ENCODE measurements at regions not wholly inside any gene's neighbourhood (a gene's known extent, or its start where the extent isn't known, plus 50 kb on each side); places are given as distances from the start of the nearest gene placed in this dataset.

DNA sequence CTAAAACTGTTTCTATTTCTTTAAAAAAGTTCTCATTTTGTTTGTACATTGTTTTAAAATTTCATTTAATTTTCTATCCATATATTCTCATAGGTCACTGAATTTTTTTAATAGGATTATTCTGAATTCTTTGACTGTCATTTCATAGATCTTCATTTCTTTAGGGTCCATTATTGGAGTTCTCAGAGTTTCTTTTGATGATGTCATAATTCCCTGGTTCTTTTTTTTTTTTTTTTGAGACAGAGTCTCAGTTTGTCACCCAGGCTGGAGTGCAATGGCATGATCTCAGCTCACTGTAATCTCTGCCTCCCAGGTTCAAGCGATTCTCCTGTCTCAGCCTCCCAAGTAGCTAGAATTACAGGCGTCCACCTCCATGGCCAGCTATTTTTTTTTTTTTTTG lies 89.9 kb downstream of the DMRT2 start:
- TF ChIP-seq MYC (IDR thresholded peaks at IDR 0.05; ENCODE audit: low read depth, low read length) (no peak), POLR2A (IDR thresholded peaks at IDR 0.05; ENCODE audit: extremely low read depth, insufficient read length) (no peak)
- no peak overlapping the region for H3K4me3 ChIP-seq (ENCODE audit: low read depth, low read length)
- no peak for DNase-seq (ENCODE audit: low read depth)

DNA sequence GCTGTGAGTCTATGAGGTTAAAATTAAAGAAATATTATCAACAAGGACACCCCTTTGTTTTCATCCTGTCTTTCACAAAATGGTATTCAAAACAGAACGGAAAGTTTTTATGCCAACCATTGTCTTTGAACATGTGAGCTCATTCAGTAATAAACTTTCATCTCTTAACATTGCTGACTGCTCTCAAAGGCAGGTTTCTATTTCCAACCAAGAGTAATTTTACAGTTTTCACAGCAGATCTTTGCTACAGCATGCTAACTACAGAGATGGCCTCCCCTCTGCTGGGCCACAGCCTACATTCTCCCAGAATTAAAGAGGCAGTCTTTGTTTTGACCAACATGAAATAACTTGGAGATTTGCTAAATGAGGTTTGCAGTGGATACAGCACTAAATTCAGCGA lies 101.5 kb downstream of the DMRT2 start:
- no peak for DNase-seq (ENCODE audit: low read depth)
- TF ChIP-seq MYC (IDR thresholded peaks at IDR 0.05; ENCODE audit: low read depth, low read length) (no peak), POLR2A (IDR thresholded peaks at IDR 0.05; ENCODE audit: extremely low read depth, insufficient read length) (no peak), CTCF (IDR thresholded peaks at IDR 0.05; ENCODE audit: low read depth, low read length) (no peak), MAX (IDR thresholded peaks at IDR 0.05; ENCODE audit: low read depth, low read length) (no peak)
- H3K4me3 ChIP-seq (ENCODE audit: low read depth, low read length), result no peak overlapping the region

DNA sequence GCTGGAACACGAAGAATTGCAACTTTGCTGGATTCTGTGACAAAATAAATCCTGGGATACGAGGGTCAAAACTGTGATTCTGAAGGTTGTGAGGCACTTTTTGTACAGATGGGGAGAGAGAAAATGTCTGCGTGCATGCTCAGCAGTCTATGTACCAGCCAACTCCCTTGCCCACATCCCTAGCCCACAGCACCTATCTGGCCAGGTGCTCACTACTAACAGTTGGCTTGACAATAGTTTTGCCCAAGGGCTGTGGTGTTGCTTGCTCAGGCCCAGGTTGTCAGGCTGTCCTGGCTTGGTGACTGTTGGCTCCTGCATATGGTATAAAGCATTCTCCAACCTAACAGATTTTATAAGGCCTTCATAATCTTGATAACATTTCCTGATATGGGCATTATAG lies 102.0 kb downstream of the DMRT2 start:
- no peak overlapping the region for H3K4me3 ChIP-seq (ENCODE audit: low read depth, low read length)
- DNase-seq (ENCODE audit: low read depth), result no peak
- TF ChIP-seq CTCF (IDR thresholded peaks at IDR 0.05; ENCODE audit: low read depth, low read length) (no peak), MAX (IDR thresholded peaks at IDR 0.05; ENCODE audit: low read depth, low read length) (no peak), MYC (IDR thresholded peaks at IDR 0.05; ENCODE audit: low read depth, low read length) (no peak), POLR2A (IDR thresholded peaks at IDR 0.05; ENCODE audit: extremely low read depth, insufficient read length) (no peak)

DNA sequence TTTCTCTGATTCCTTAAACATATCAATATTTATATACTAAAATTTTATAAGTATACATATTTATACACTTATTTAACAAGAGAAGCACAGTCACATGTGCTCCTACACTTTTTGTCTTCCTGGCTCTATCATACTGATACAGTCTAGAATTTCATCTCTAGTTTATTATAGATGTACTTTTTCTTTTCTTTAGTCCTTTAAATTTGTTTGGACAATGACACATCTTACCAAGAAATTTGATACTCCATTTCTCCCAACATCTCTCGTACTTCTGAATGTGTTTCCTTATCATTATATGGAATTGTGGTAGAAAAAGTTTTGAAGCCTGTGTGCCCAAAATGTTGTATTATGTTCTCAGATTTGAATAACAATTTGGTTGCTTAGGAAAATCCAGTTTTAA lies 104.6 kb downstream of the DMRT2 start:
- H3K4me3 ChIP-seq (ENCODE audit: low read depth, low read length), result no peak overlapping the region
- DNase-seq (ENCODE audit: low read depth), result no peak
- TF ChIP-seq POLR2A (IDR thresholded peaks at IDR 0.05; ENCODE audit: extremely low read depth, insufficient read length), result no peak
- TF ChIP-seq CTCF (IDR thresholded peaks at IDR 0.05; ENCODE audit: low read depth, low read length), result no peak
- no peak for TF ChIP-seq MYC (IDR thresholded peaks at IDR 0.05; ENCODE audit: low read depth, low read length)
- TF ChIP-seq MAX (IDR thresholded peaks at IDR 0.05; ENCODE audit: low read depth, low read length), result no peak

DNA sequence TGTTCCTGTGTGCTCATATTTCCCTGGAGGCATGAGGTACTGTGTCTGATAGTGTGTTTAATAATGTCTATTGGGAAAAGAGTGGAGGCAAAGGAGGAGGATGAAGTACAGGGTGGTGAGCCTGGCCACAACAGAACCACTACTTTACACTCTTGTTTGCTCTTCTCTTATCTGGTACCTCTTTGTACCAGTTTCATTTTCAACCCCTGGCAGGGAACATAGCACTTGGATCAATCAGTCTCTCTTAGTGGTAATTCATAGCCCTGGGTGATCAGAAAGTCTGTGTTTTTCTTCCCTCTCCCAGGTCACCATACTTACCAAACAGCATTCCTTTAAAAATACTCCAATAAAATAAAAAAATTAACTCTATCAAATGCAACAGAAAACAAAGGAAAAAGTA lies 105.4 kb downstream of the DMRT2 start:
- H3K4me3 ChIP-seq (ENCODE audit: low read depth, low read length), result no peak overlapping the region
- no peak for TF ChIP-seq MYC (IDR thresholded peaks at IDR 0.05; ENCODE audit: low read depth, low read length)
- TF ChIP-seq POLR2A (IDR thresholded peaks at IDR 0.05; ENCODE audit: extremely low read depth, insufficient read length), result no peak
- no peak for TF ChIP-seq MAX (IDR thresholded peaks at IDR 0.05; ENCODE audit: low read depth, low read length)
- TF ChIP-seq CTCF (IDR thresholded peaks at IDR 0.05; ENCODE audit: low read depth, low read length), result no peak
- no peak for DNase-seq (ENCODE audit: low read depth)

DNA sequence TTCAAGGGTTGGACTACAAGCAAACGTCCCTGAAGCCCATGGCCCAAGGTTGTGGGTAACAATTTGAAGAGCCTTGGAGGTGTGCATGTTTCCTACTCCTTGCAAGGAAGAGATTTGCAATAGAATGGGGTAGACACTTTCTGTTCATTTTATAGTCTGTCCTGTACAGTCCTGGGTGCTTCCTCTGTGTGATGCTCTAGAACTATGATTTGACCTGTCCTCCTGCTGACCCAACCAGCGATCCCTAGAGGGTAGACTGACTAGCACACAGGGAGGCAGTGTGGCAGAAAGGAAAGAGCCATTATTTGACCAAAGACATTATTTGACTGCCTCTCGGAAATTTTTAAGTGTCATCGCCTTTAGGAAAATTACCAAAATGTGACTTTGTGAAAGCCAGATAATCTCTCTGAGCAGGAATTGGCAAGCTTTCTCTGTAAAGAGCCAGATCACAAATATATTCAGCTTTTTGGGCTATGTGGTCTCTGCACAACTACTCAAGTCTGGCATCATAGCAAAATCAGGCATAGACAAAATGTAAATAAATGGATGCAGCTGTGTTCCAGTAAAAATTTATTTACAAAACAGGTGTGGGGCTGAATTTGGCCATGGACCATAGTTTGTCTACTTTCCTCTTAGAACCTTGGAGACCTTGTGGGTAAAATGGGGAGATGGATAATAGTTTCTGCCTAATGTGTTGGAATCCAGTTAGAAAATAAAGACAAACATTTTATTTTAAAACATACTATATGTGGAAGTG lies 106.8 kb downstream of the DMRT2 start:
- DNase-seq (ENCODE audit: low read depth), result no peak
- TF ChIP-seq CTCF (IDR thresholded peaks at IDR 0.05; ENCODE audit: low read depth, low read length) (no peak), POLR2A (IDR thresholded peaks at IDR 0.05; ENCODE audit: extremely low read depth, insufficient read length) (no peak), MYC (IDR thresholded peaks at IDR 0.05; ENCODE audit: low read depth, low read length) (no peak), MAX (IDR thresholded peaks at IDR 0.05; ENCODE audit: low read depth, low read length) (no peak)
- H3K4me3 ChIP-seq (ENCODE audit: low read depth, low read length), result no peak overlapping the region

Measured in NB4 (cell line).